GM23248 (cell line): ENCODE measurements at regions not wholly inside any gene's neighbourhood (a gene's known extent, or its start where the extent isn't known, plus 50 kb on each side); places are given as distances from the start of the nearest gene placed in this dataset.

Source experiments
- DNase-seq: peaks from one replicate; pipeline ENCODE4 v3.0.0-alpha.2; 2015
- H2AFZ ChIP-seq: fragments of 200-600 bp; sonication (generic); 2 replicates; pipeline ENCODE4 v1.6.1; 2016; ENCODE audit warnings: antibody characterized with exemption
- H3F3A ChIP-seq: fragments of 200-600 bp; sonication (generic); 2 replicates; pipeline ENCODE4 v1.6.1; 2016; ENCODE audit warnings: mild to moderate bottlenecking, antibody characterized with exemption, mixed run types; ENCODE audit not compliant: insufficient read depth
- H3K27ac ChIP-seq: fragments of 200-600 bp; sonication (generic); 2 replicates; pipeline ENCODE4 v1.5.1; 2016; ENCODE audit warnings: mild to moderate bottlenecking
- H3K27me3 ChIP-seq: fragments of 200-600 bp; sonication (generic); replicated peaks from 2 replicates; pipeline ENCODE4 v1.6.1; 2016; ENCODE audit warnings: mild to moderate bottlenecking; ENCODE audit not compliant: insufficient read depth
- H3K36me3 ChIP-seq: fragments of 200-600 bp; sonication (generic); 2 replicates; pipeline ENCODE4 v1.6.1; 2016; ENCODE audit warnings: low read depth, mild to moderate bottlenecking
- H3K4me1 ChIP-seq: fragments of 200-600 bp; sonication (generic); 2 replicates; pipeline ENCODE4 v1.6.1; 2016; ENCODE audit warnings: mild to moderate bottlenecking; ENCODE audit not compliant: insufficient read depth
- H3K4me2 ChIP-seq: fragments of 200-600 bp; sonication (generic); one replicate; pipeline ENCODE4 v1.6.1; 2016; ENCODE audit warnings: mild to moderate bottlenecking; ENCODE audit not compliant: unreplicated experiment
- H3K4me3 ChIP-seq: fragments of 200-600 bp; sonication (generic); 2 replicates; pipeline ENCODE4 v1.5.1; 2016; ENCODE audit warnings: mild to moderate bottlenecking
- H3K79me2 ChIP-seq: fragments of 200-600 bp; sonication (generic); 2 replicates; pipeline ENCODE4 v1.6.1; 2016; ENCODE audit warnings: mild to moderate bottlenecking; ENCODE audit not compliant: insufficient read depth
- H3K9ac ChIP-seq: fragments of 200-600 bp; sonication (generic); 2 replicates; pipeline ENCODE4 v1.6.1; 2016; ENCODE audit warnings: mild to moderate bottlenecking
- H3K9me2 ChIP-seq: fragments of 200-600 bp; sonication (generic); 2 replicates; pipeline ENCODE4 v1.6.1; 2016; ENCODE audit warnings: mixed run types, mild to moderate bottlenecking, moderate library complexity; ENCODE audit not compliant: insufficient read depth
- H3K9me3 ChIP-seq: fragments of 200-600 bp; sonication (generic); one replicate; pipeline ENCODE4 v1.6.1; 2017; ENCODE audit warnings: low read depth
- H4K20me1 ChIP-seq: fragments of 200-600 bp; sonication (generic); 2 replicates; pipeline ENCODE4 v1.6.0; 2016; ENCODE audit not compliant: insufficient read depth
- EZH2 ChIP-seq: fragments of 200-600 bp; sonication (generic); IDR thresholded peaks from 2 replicates; pipeline ENCODE4 v1.6.1; 2018; ENCODE audit warnings: antibody characterized with exemption, mild to moderate bottlenecking; ENCODE audit not compliant: insufficient read depth, poor library complexity, severe bottlenecking
- EZH2phosphoT487 ChIP-seq: fragments of 200-600 bp; sonication (generic); IDR thresholded peaks from 2 replicates; pipeline ENCODE4 v1.6.1; 2018; ENCODE audit warnings: antibody characterized with exemption, moderate library complexity, mild to moderate bottlenecking, low read depth; ENCODE audit not compliant: insufficient read depth
- WGBS, 2 experiments: methylation state at CpG; one replicate each; pipeline ENCODE4 v1.1.6; 2015 to 2017; ENCODE audit warnings: low lambda C conversion rate in 2 of 2, low coverage in 1 of 2; ENCODE audit errors: missing lambda C conversion rate in 2 of 2; 5-methylcytosine and 5-hydroxymethylcytosine counted together
- in situ Hi-C: fragments of 300-500 bp; cut with MboI; formaldehyde crosslinking; loops from 2 replicates; pipeline ENCODE4 v1.15.0; 2020

- Histone ChIP-seq H3K27ac (no peak overlapping the region), H3K9ac (no peak overlapping the region), H3K9me2 (no peaks in the 10 kb centered on the region), H3K4me3 (no peak overlapping the region), H3K36me3 (no peaks in the 10 kb centered on the region), H2AFZ (no peak overlapping the region), H4K20me1 (no peaks in the 10 kb centered on the region), H3K79me2 (no peaks in the 10 kb centered on the region), H3K4me2 (no peak overlapping the region), H3F3A (no peaks in the 10 kb centered on the region), H3K4me1 (no peaks in the 10 kb centered on the region), H3K27me3 (no peaks in the 10 kb centered on the region), H3K9me3 (no peaks in the 10 kb centered on the region)
- WGBS, 2 experiments, result 12 to 14% methylated on average over 3 of the region's 3 CpGs
- in situ Hi-C loops, result no loop called here
- no peak for DNase-seq
- TF ChIP-seq EZH2phosphoT487, result no peak
- TF ChIP-seq EZH2, result no peak
Measured at GRCh38 chr5:133777951-133778350, 165.6 kb upstream of the FSTL4 start.

GRCh38 chr5:133775584-133776304 lies 163.4 kb upstream of the FSTL4 start:
- no peaks in the 10 kb centered on the region for H3K36me3 ChIP-seq
- no peak overlapping the region for H3K4me3 ChIP-seq
- no peak overlapping the region for H3K9ac ChIP-seq
- no peaks in the 10 kb centered on the region for H3K9me3 ChIP-seq
- no peaks in the 10 kb centered on the region for H3F3A ChIP-seq
- in situ Hi-C loops, result no loop called here
- H3K4me1 ChIP-seq, result no peaks in the 10 kb centered on the region
- WGBS, 2 experiments, result 38 to 39% methylated on average over 2 of the region's 2 CpGs
- H3K27ac ChIP-seq, result no peak overlapping the region
- no peaks in the 10 kb centered on the region for H3K79me2 ChIP-seq
- no peak for TF ChIP-seq EZH2
- TF ChIP-seq EZH2phosphoT487, result no peak
- DNase-seq, result no peak
- no peak overlapping the region for H2AFZ ChIP-seq
- no peaks in the 10 kb centered on the region for H4K20me1 ChIP-seq
- no peaks in the 10 kb centered on the region for H3K9me2 ChIP-seq
- H3K27me3 ChIP-seq, result no peaks in the 10 kb centered on the region
- no peak overlapping the region for H3K4me2 ChIP-seq

GRCh38 chr5:133773247-133774202 lies 161.2 kb upstream of the FSTL4 start:
- Histone ChIP-seq H3K4me1 (no peaks in the 10 kb centered on the region), H3K9ac (no peak overlapping the region), H2AFZ (no peak overlapping the region), H3K9me2 (no peaks in the 10 kb centered on the region), H3K27me3 (no peaks in the 10 kb centered on the region), H3K9me3 (no peaks in the 10 kb centered on the region), H3K4me3 (no peak overlapping the region), H3K79me2 (no peaks in the 10 kb centered on the region), H3K4me2 (no peak overlapping the region), H4K20me1 (no peaks in the 10 kb centered on the region), H3K27ac (no peak overlapping the region), H3K36me3 (no peaks in the 10 kb centered on the region), H3F3A (no peaks in the 10 kb centered on the region)
- in situ Hi-C loops, result no loop called here
- no peak for DNase-seq
- WGBS, 2 experiments, result 51 to 61% methylated on average over 8 of the region's 8 CpGs
- TF ChIP-seq EZH2phosphoT487, result no peak
- TF ChIP-seq EZH2, result no peak

- in situ Hi-C loops, result no loop called here
- Histone ChIP-seq H3K27me3 (peaks cover 1% of the 10 kb centered on the region; the same call in 1 of the 2 replicates), H3F3A (no peaks in the 10 kb centered on the region), H3K4me3 (no peak overlapping the region), H3K79me2 (no peaks in the 10 kb centered on the region), H3K27ac (no peak overlapping the region), H3K9me2 (no peaks in the 10 kb centered on the region), H3K4me1 (no peaks in the 10 kb centered on the region), H3K36me3 (no peaks in the 10 kb centered on the region), H3K9ac (no peak overlapping the region), H2AFZ (no peak overlapping the region), H3K4me2 (no peak overlapping the region), H3K9me3 (no peaks in the 10 kb centered on the region), H4K20me1 (no peaks in the 10 kb centered on the region)
- 40 to 43% methylated on average over 1 of the region's 1 CpG for WGBS, 2 experiments
- no peak for DNase-seq
- no peak for TF ChIP-seq EZH2phosphoT487
- TF ChIP-seq EZH2, result no peak
Measured at GRCh38 chr5:133769842-133770241, 157.5 kb upstream of the FSTL4 start.
